Cardiac septum (tissue), 1 donor: ENCODE measurements at regions not wholly inside any gene's neighbourhood (a gene's known extent, or its start where the extent isn't known, plus 50 kb on each side); places are given as distances from the start of the nearest gene placed in this dataset.
A peak's percentile ranks its signal among the peaks of the same experiment; 100 is the strongest.
"Not testable (repeated sequence)": the region's sequence is repeated elsewhere in the genome, so short reads cannot be mapped to it uniquely, and the experiment has no call there.

ENCODE experiments used
- DNase-seq: peaks from one replicate; pipeline ENCODE4 v3.0.0-alpha.2; 2020; ENCODE audit warnings: low spot score
- intact Hi-C: fragments of 100-400 bp; cut with DNase I; formaldehyde crosslinking; loops from one replicate; pipeline ENCODE4 v1.14.0; 2022
- donor health status: DM: no; HTN: no; CAD: no.

GRCh38 chr1:149269833-149270232 lies 166.5 kb upstream of the NBPF9 start:
- intact Hi-C loops, DNase-seq: not testable (repeated sequence)

- intact Hi-C loops, DNase-seq: not testable (repeated sequence)
These were observed 171.1 kb upstream of the NBPF9 start for GRCh38 chr1:149274493-149274892.

DNA sequence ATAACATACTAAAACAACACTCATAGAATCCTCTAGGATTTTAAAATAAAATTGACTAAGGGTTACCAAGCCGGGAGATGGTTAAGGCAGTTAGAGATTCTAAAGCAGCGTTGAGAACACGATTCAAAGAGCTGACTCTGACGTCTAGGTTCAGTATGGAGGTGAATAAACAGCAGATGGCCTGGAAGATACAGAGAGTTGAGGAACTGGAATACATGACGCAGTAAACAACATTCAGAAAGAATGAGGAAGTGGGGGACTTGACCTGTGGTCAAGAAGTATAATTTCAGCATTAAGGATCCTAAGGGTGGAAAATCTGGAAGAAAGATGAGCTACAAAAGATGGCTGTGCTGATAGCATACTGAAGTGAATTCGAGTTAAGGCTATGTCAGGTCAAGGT lies 172.5 kb upstream of the NBPF9 start:
- intact Hi-C loops, DNase-seq: not testable (repeated sequence)

DNA sequence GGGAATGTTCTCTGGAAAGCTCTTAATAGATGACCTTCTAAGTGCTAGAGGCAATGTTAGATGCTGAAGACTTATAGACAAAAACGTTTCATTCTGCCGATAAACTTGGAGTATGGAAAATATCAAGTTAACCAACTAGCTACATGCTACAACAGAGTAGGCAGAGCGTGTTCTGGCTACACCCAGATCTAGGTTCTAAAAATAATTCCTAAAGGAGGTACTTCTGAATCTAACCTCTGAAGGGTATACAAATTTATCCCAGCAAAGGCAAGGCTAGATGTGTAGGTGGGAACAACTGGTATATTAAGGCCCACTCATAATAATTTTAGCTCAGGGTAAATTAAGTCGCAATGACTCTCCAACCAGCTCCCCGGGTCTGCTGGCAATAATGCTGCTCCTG lies 173.1 kb upstream of the NBPF9 start:
- intact Hi-C loops, DNase-seq: not testable (repeated sequence)

DNA sequence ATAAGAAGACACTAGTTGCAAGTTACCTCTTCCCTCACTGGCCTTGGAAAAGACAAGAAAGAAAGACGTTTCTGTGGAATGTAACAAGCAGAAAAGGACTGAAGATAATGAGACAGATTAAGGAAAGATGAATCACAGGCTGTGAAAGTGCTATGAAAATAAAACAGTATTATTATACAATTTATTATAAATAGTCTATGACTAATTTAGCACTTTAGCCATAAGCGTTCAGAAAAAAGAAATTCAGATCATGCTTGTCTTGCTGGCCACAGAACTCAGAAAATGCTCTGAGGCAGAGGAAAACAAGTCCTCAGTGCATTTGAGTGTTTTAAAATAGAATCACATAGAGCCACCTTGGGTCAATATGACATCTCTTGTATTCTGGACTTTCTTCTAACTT lies 174.8 kb upstream of the NBPF9 start:
- intact Hi-C loops, DNase-seq: not testable (repeated sequence)

GRCh38 chr1:149279015-149279414 lies 175.7 kb upstream of the NBPF9 start:
- DNase-seq, intact Hi-C loops: not testable (repeated sequence)

GRCh38 chr1:149279512-149279911 lies 176.2 kb upstream of the NBPF9 start:
- intact Hi-C loops, DNase-seq: not testable (repeated sequence)

- DNase-seq, intact Hi-C loops: not testable (repeated sequence)
These were observed 181.4 kb upstream of the NBPF9 start for GRCh38 chr1:149284773-149285172.

DNA sequence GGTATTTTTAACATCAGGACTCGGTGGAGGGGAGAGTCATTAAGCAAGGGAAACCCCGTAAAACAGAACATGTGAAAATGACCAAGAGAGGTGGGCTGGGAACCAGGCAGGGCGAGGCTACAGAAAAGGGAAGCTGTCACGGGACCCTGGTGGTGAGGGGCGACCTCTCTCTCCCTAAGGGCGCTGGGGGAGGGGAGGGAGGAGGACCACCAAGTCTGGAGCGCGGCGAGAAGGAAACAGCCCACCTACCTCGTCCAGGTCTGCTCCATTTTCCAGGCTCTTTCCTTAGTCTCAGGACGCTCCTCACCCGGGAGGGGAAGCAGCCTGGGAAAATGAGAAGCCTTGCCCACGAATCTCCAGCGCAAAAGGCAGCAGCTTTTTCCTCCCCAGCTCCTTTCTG lies 181.9 kb upstream of the NBPF9 start:
- intact Hi-C loops, DNase-seq: not testable (repeated sequence)

DNA sequence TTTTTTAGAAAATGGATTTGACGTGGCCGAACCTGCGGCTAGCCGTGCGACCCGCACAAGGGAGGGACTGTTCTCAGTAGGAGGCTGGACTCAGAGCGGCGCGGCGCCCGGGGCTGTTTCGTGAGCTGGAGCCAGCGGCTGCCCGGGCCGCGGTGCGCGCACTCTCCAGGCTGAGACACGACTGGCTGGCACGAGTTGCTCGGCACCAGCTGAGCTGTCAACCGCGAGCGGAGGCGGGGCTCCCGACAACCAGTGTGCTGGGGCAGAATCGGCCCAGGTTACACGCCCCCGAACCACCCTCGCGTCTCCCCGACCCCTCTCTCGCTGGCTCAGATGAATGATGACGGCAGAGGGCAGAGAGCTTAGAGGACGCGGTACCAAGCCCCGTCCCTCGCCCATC lies 182.3 kb upstream of the NBPF9 start:
- intact Hi-C loops = not testable (repeated sequence)
- DNase-seq = peak; percentile 85

DNA sequence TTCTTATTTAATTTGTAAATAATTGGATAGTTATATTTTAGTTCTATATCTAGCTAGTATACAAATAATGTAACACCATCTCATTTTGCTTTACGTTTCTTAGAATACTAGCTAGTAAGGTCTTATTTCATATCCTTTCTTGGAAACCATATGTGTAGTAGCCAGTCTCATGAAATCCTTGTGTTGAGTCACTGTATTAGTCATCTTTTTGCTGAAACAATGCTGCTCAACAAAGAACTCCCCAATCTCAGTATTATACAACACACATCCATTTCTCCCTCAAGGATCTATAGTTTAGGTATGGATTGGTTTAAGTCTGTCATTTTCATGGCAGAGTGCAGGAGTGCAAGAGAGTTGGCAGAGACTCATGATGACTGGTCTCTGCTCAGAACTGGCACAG lies 185.2 kb upstream of the NBPF9 start:
- DNase-seq, intact Hi-C loops: not testable (repeated sequence)

DNA sequence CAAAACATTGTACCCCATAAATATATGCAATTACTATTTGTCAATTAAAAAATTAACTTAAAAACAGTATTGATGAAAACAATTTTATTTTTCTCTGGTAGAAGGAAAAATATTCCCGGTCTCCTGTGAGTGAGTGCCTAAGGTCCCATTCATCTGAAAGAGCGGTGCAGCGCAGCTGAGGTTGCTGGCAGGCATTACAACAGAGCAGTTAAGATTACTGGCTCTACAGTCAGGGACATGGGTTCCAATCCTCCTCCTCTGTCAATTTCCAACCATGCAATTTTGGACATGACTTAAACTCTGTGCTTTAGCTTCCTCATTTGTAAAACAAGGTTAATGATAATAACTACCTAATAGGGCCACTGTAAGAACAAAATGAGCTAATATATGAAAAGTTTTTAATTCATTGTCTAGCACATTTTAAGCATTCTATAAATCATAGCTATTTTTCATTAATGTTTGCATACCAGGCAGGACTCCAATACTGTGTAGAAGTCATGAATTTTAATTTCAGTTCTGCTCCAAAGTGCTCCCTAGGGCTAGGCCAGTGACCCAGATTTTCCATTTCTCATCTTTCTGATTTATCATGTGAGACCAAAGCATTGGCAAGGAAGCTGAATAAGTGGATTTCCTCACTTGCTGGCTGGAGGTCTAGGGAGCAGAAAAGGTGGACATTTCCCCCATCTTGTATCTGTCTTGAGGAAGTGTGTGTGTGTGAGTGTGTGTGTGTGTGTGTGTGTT lies 174.2 kb upstream of the NBPF19 start:
- intact Hi-C loops, DNase-seq: not testable (repeated sequence)

GRCh38 chr1:149301282-149301681 lies 173.6 kb upstream of the NBPF19 start:
- DNase-seq, intact Hi-C loops: not testable (repeated sequence)

- DNase-seq, intact Hi-C loops: not testable (repeated sequence)
These were observed 170.0 kb upstream of the NBPF19 start for GRCh38 chr1:149304796-149305195.

- intact Hi-C loops, DNase-seq: not testable (repeated sequence)
These were observed 167.2 kb upstream of the NBPF19 start for GRCh38 chr1:149307640-149308039.

- intact Hi-C loops = not testable (repeated sequence)
These were observed 159.9 kb upstream of the NBPF19 start for GRCh38 chr1:149314921-149315320.

GRCh38 chr1:149320971-149321731 lies 153.7 kb upstream of the NBPF19 start:
- DNase-seq, intact Hi-C loops: not testable (repeated sequence)

More at GRCh38 chr1:149314921-149315320, 159.9 kb upstream of the NBPF19 start:
- not testable (repeated sequence) for DNase-seq

- DNase-seq, intact Hi-C loops: not testable (repeated sequence)
These were observed 153.2 kb upstream of the NBPF19 start for GRCh38 chr1:149321732-149322016.

- intact Hi-C loops, DNase-seq: not testable (repeated sequence)
These were observed 144.8 kb upstream of the NBPF19 start for GRCh38 chr1:149330081-149330335.

GRCh38 chr1:149336082-149336481 lies 138.8 kb upstream of the NBPF19 start:
- intact Hi-C loops, DNase-seq: not testable (repeated sequence)

DNA sequence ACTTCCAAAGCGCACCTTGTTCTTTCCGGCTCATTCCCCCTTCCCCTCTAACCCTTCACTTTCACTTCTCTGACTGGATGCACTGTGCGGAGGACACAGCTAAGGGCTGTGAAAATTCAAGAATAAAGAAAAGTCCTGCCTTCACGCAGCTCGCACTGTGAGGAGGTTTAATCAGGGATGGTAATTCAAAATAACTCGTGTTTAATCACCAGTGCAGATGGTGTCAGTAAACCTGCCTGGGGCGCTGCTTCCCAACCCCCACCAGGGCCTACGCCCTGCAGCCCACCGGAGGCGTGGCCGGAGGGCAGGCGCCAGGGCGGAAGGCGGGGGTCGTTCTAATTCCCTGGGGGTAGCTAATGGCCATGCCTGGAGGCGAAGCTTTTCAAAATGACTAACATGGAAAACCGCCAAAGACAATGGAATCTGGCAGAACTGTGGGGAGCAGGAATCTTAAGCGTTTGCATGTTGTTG lies 136.6 kb upstream of the NBPF19 start:
- intact Hi-C loops, DNase-seq: not testable (repeated sequence)
